ENCODE measurements at regions not wholly inside any gene's neighbourhood (a gene's known extent, or its start where the extent isn't known, plus 50 kb on each side); places are given as distances from the start of the nearest gene placed in this dataset.

GRCh38 chr20:6680441-6680840 is 87.0 kb upstream of the BMP2 start:
- TF ChIP-seq CTCF (IDR thresholded peaks at IDR 0.05 in 8 of 11, conservative IDR thresholded peaks at IDR 0.05 in 3 of 11) (no peak), POLR2AphosphoS5 (IDR thresholded peaks at IDR 0.05) (no peak), POLR2A (IDR thresholded peaks at IDR 0.05) (no peak)

Data from spleen (tissue), 7 donors.